NAMALWA (cell line): ENCODE measurements at regions not wholly inside any gene's neighbourhood (a gene's known extent, or its start where the extent isn't known, plus 50 kb on each side); places are given as distances from the start of the nearest gene placed in this dataset.
"Not testable (repeated sequence)": the region's sequence is repeated elsewhere in the genome, so short reads cannot be mapped to it uniquely, and the experiment has no call there.

Experiments used
- DNase-seq: peaks from one replicate; pipeline ENCODE4 v3.0.0-alpha.2; 2015; ENCODE audit warnings: low spot score

GRCh38 chr11:71182791-71183677, 69.3 kb downstream of the SHANK2 start:
- no peak for DNase-seq

GRCh38 chr11:71181566-71181965, 70.8 kb downstream of the SHANK2 start:
- no peak for DNase-seq

GRCh38 chr11:71180694-71181470, 71.5 kb downstream of the SHANK2 start:
- no peak for DNase-seq

DNA sequence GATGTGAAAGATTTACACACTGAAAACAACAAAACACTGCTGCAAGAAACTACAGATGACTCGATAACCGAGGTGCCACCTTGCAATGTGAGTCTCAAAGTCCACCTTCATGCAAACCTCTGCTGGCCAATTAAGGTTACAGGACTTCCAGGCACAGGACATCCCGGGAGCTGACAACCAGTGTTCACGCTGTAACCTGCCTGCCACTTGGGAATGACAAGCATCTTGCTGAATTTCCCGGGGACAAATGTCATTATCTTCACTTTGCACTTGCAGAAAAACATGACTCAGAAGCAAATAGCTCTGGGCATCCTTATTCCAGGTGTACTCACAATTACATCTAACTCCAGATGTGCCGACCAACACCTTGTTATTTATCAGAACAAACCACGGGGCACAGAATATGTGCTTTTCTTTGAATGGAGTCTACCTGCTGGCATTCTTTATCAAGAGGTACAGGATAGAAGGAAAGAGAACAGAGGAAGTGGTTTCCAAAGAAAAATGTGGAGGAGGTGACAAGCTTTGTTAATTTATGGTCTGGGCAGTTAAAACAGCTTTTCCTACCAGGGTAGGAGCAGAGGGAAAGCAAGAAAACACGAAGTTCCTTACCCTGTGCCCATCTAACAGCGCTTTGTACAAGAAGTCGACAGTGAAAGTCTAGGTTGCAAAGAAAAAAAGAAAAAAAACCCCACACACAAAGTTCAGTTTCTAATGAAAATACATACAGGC, 72.3 kb downstream of the SHANK2 start:
- DNase-seq, result no peak

- no peak for DNase-seq
Observed at GRCh38 chr11:71178076-71178475, 74.3 kb downstream of the SHANK2 start.

- DNase-seq, result no peak
Observed at GRCh38 chr11:71176812-71177211, 75.6 kb downstream of the SHANK2 start.

- no peak for DNase-seq
Observed at GRCh38 chr11:71173709-71174108, 78.7 kb downstream of the SHANK2 start.

DNA sequence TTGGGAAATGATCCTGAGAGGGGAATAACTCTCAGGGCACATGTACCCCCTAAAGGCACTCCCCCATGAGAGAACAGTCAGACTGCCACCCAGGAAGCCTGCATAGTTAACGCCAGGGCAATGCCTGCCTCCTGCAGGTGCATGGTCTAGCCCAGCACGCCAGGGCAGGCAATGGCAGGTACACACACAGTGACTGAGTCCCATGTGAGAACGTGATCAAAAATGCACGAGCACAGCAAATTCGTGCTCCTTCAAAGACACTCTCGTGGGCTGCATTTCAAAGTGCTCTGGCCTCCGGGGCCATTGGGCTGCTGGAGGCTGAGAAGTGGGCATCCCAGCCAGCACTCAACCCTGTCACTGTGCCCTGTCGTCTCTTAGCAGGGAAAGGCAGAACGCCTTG, 79.7 kb downstream of the SHANK2 start:
- no peak for DNase-seq

GRCh38 chr11:71171576-71171975, 80.8 kb downstream of the SHANK2 start:
- no peak for DNase-seq

GRCh38 chr11:71170624-71171423, 81.6 kb downstream of the SHANK2 start:
- DNase-seq, result no peak

- no peak for DNase-seq
Observed at GRCh38 chr11:71169313-71169712, 83.1 kb downstream of the SHANK2 start.

GRCh38 chr11:71167814-71168213, 84.6 kb downstream of the SHANK2 start:
- DNase-seq, result not testable (repeated sequence)

- no peak for DNase-seq
Observed at GRCh38 chr11:71165771-71166170, 86.6 kb downstream of the SHANK2 start.

DNA sequence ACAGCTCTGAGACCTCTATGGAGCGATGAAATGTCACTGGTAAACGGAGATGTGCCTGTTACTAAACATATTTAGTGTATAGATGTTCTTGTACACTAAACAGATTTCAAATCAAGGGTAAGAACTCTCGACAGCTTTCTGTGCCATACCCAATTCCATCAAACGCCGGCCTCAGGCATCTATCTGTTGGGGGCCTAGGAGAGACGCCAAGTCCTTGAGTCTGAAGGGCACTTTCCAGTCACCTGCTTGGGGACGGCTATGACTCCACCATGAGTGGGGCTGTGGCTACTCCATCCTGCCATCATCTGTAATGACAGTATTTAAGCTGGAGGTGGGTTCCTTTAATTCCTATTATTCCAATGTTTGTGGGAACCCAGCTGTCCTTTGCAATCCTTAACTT, 87.8 kb downstream of the SHANK2 start:
- DNase-seq, result no peak

- no peak for DNase-seq
Observed at GRCh38 chr11:71164186-71164585, 88.2 kb downstream of the SHANK2 start.

GRCh38 chr11:71163371-71163770, 89.0 kb downstream of the SHANK2 start:
- DNase-seq, result no peak

GRCh38 chr11:71158936-71159335, 93.4 kb downstream of the SHANK2 start:
- DNase-seq, result no peak

DNA sequence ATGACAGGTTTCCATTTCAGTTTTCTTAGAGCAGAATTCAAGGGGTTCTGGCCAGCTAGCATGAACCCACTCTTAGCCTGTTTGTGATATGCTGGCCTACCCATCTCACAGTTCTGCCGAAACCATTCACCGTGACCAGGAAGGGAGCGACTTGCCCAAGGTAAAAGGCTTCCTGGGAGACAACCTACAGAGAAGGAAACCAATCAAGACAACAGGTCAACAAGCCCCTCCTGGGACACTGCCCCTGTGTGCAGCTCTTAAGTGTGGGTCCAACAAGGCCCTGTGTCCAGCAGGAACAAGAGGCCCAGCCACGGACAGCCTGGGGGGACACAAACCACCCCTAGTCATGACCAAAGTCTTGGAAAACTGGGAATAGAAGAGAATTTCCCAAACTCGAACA, 94.7 kb downstream of the SHANK2 start:
- not testable (repeated sequence) for DNase-seq

DNA sequence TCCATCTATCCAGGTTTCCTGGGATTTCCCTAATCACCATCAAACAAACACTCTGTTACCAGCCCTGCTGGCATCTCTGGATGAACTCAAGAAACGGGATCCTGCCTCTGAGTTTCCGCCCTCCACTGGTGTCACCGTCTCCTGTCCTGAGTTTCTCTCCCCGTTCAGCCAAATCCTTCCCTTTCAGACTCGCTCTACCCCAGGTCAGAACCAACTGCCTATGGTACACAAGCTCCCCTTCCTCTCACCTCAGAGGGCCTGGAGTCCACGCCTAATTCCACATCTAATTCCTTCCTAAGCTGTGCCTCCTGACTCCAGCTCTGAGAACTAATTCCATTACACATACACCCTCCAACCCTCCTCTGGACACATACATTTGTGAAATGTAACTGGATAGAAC, 96.1 kb downstream of the SHANK2 start:
- DNase-seq, result no peak

DNA sequence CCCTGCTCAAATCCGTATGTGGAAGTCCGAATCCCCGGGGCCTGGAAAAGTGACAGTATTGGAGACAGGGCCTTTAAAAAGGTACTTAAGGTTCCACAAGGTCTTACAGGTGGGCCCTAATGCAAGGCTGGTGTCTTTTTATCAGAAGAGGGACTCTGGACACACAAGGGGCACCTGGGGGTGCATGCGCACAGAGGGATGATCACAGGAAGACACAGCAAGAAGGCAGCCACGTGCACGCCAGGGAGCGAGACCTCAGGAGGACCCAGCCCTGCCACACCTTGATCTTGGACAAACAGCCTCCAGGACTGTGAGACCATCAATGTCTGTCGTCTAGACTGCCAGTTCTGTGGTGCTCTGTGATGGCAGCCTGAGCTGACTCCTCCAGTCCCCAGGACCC, 96.5 kb downstream of the SHANK2 start:
- no peak for DNase-seq

DNA sequence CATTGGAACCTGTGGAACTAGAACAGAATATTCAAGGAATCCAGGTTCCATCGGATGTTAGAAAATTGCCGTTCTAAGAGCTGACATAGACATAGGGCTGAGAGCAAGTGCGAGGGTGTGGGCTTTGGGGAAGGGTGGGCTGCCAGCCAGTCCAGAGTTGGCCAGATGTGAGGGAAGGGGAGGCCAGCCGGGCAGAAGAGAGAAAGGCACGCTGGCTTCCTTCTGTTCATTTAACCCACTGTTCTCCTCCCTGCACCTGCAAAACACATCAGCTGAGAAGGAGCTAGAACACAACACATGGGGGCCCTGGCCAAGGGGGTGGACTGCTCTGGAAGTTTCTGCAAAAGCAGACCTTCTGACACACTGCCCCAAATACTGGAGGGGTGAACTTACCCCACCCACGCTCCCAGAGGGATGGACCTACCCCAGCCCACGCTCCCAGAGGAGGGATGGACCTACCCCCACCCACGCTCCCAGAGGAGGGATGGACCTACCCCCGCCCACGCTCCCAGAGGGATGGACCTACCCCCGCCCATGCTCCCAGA, 98.0 kb downstream of the SHANK2 start:
- DNase-seq, result no peak
